Lung (tissue), 11 donors: ENCODE measurements at regions not wholly inside any gene's neighbourhood (a gene's known extent, or its start where the extent isn't known, plus 50 kb on each side); places are given as distances from the start of the nearest gene placed in this dataset.

Source experiments
- ATAC-seq: fragments of 200-7000 bp; cut with Tn5 transposase; one replicate; pipeline ENCODE4 v1.9.1; 2020; ENCODE audit warnings: moderate number of reproducible peaks; ENCODE audit not compliant: insufficient read depth, low FRiP score
- DNase-seq, 3 donors: peaks; one replicate each; pipeline ENCODE4 v3.0.0-alpha.2; 2013 to 2017
- H3K27ac ChIP-seq, 2 donors: one replicate each; pipeline ENCODE4 v1.5.1; 2013; ENCODE audit warnings: mild to moderate bottlenecking in 2 of 2, moderate library complexity in 2 of 2, control low read depth in 1 of 2, inconsistent platforms in 1 of 2, low read depth in 1 of 2, low read length in 1 of 2
- H3K27me3 ChIP-seq, 3 donors: one replicate each; pipeline ENCODE4 v1.5.1; 2013; ENCODE audit warnings: low read length in 2 of 3; ENCODE audit not compliant: control insufficient read depth in 3 of 3, insufficient read depth in 3 of 3
- H3K36me3 ChIP-seq, 4 donors: one replicate each; pipeline ENCODE4 v1.5.1; 2013; ENCODE audit warnings: low read length in 4 of 4, mild to moderate bottlenecking in 1 of 4, moderate library complexity in 1 of 4; ENCODE audit not compliant: control insufficient read depth in 4 of 4, insufficient read depth in 4 of 4
- H3K4me1 ChIP-seq, 5 donors: one replicate each; pipeline ENCODE4 v1.5.1; 2013; ENCODE audit warnings: low read length in 5 of 5, mild to moderate bottlenecking in 2 of 5, moderate library complexity in 1 of 5; ENCODE audit not compliant: control insufficient read depth in 5 of 5, insufficient read depth in 5 of 5
- H3K4me3 ChIP-seq: one replicate; pipeline ENCODE4 v1.5.1; 2013; ENCODE audit warnings: mild to moderate bottlenecking, control low read depth, moderate library complexity
- H3K9ac ChIP-seq, 2 donors: one replicate each; pipeline ENCODE4 v1.5.1; 2013; ENCODE audit warnings: low read length in 2 of 2, control low read depth in 1 of 2; ENCODE audit not compliant: insufficient read depth in 1 of 2
- H3K9me3 ChIP-seq, 4 donors: one replicate each; pipeline ENCODE4 v1.5.1; 2013; ENCODE audit warnings: low read length in 3 of 4, mild to moderate bottlenecking in 1 of 4, moderate library complexity in 1 of 4; ENCODE audit not compliant: control insufficient read depth in 4 of 4, insufficient read depth in 3 of 4
- CTCF ChIP-seq: IDR thresholded peaks from 2 replicates; pipeline ENCODE4 v1.5.1; 2012; ENCODE audit warnings: mild to moderate bottlenecking; ENCODE audit errors: control extremely low read depth, extremely low read depth
- WGBS, 2 donors: extraction: QIAGEN DNeasy Blood & Tissue Kit; methylation state at CpG; one replicate each; pipeline ENCODE4 v1.1.7; 2013; 5-methylcytosine and 5-hydroxymethylcytosine counted together
- donor health status: control.
- donor health status: control.
- donor health status: Bipolar disorder and iron deficiency.
- donor health status: healthy.
- donor health status: DM: yes; HTN: yes; CAD: no.

GRCh38 chr3:76131396-76132153 is 346.2 kb upstream of the ZNF717 start:
- no peaks in the 10 kb centered on the region for H3K4me1 ChIP-seq
- TF ChIP-seq CTCF: no peak
- H3K27ac ChIP-seq: no peak overlapping the region
- DNase-seq (no peak), ATAC-seq (no peak)
- no peak overlapping the region for H3K9ac ChIP-seq
- H3K36me3 ChIP-seq: no peaks in the 10 kb centered on the region
- H3K9me3 ChIP-seq: no peaks in the 10 kb centered on the region
- 81 to 82% methylated on average over 7 of the region's 7 CpGs for WGBS, 2 donors
- no peak overlapping the region for H3K4me3 ChIP-seq
- H3K27me3 ChIP-seq: no peaks in the 10 kb centered on the region

- 43 to 70% methylated on average over 3 of the region's 3 CpGs for WGBS, 2 donors
- Histone ChIP-seq H3K4me1 (no peaks in the 10 kb centered on the region), H3K27me3 (no peaks in the 10 kb centered on the region), H3K4me3 (no peak overlapping the region), H3K9ac (no peak overlapping the region), H3K27ac (no peak overlapping the region), H3K36me3 (no peaks in the 10 kb centered on the region), H3K9me3 (no peaks in the 10 kb centered on the region)
- DNase-seq (no peak), ATAC-seq (no peak)
- no peak for TF ChIP-seq CTCF
These were observed 346.8 kb upstream of the ZNF717 start for GRCh38 chr3:76132154-76132470.

GRCh38 chr3:76134166-76134565 is 348.8 kb upstream of the ZNF717 start:
- Histone ChIP-seq H3K4me1 (no peaks in the 10 kb centered on the region), H3K27me3 (no peaks in the 10 kb centered on the region), H3K36me3 (no peaks in the 10 kb centered on the region), H3K4me3 (no peak overlapping the region), H3K9ac (no peak overlapping the region), H3K27ac (no peak overlapping the region), H3K9me3 (no peaks in the 10 kb centered on the region)
- 81 to 86% methylated on average over 6 of the region's 6 CpGs for whole genome bisulfite sequencing, 2 donors
- TF ChIP-seq CTCF: no peak
- ATAC-seq (no peak), DNase-seq (no peak)

- no peak overlapping the region for H3K4me3 ChIP-seq
- H3K9ac ChIP-seq: no peak overlapping the region
- DNase-seq: no peak
- H3K27ac ChIP-seq: no peak overlapping the region
- no peaks in the 10 kb centered on the region for H3K27me3 ChIP-seq
- TF ChIP-seq CTCF: no peak
- no peaks in the 10 kb centered on the region for H3K36me3 ChIP-seq
- ATAC-seq: no peak
- 59 to 84% methylated on average over 2 of the region's 2 CpGs for WGBS, 2 donors
- no peaks in the 10 kb centered on the region for H3K4me1 ChIP-seq
- H3K9me3 ChIP-seq: no peaks in the 10 kb centered on the region
These were observed 353.6 kb upstream of the ZNF717 start for GRCh38 chr3:76138921-76139320.
